ENCODE measurements at regions not wholly inside any gene's neighbourhood (a gene's known extent, or its start where the extent isn't known, plus 50 kb on each side); places are given as distances from the start of the nearest gene placed in this dataset.

- intact Hi-C loops (cut with DNase I), result no loop called here
- H3K4me3 ChIP-seq, result no peak overlapping the region
- H3K36me3 ChIP-seq, result no peaks in the 10 kb centered on the region
- DNase-seq, result no peak
- no peaks in the 10 kb centered on the region for H3K9me3 ChIP-seq
- no peaks in the 10 kb centered on the region for H3K4me1 ChIP-seq
- H3K27ac ChIP-seq, result no peak overlapping the region
- no peak overlapping the region for H3K9ac ChIP-seq (ENCODE audit: low read depth in 2 of 2, low read length in 2 of 2)
- H3K27me3 ChIP-seq, result no peaks in the 10 kb centered on the region
- no peak for TF ChIP-seq CTCF (IDR thresholded peaks at IDR 0.05)
Observed at GRCh38 chrX:128250621-128251020, 198.4 kb upstream of the ACTRT1 start.

GRCh38 chrX:128216364-128216763, 164.2 kb upstream of the ACTRT1 start:
- Histone ChIP-seq H3K4me1 (no peaks in the 10 kb centered on the region), H3K27me3 (no peaks in the 10 kb centered on the region), H3K4me3 (no peak overlapping the region), H3K27ac (no peak overlapping the region), H3K9me3 (no peaks in the 10 kb centered on the region), H3K9ac (ENCODE audit: low read depth in 2 of 2, low read length in 2 of 2) (no peak overlapping the region), H3K36me3 (no peaks in the 10 kb centered on the region)
- intact Hi-C loops (cut with DNase I), result no loop called here
- no peak for DNase-seq
- no peak for TF ChIP-seq CTCF (IDR thresholded peaks at IDR 0.05)

- Histone ChIP-seq H3K4me1 (no peaks in the 10 kb centered on the region), H3K27me3 (no peaks in the 10 kb centered on the region), H3K9ac (ENCODE audit: low read depth in 2 of 2, low read length in 2 of 2) (no peak overlapping the region), H3K36me3 (no peaks in the 10 kb centered on the region), H3K27ac (no peak overlapping the region), H3K9me3 (no peaks in the 10 kb centered on the region), H3K4me3 (no peak overlapping the region)
- intact Hi-C loops (cut with DNase I), result no loop called here
- no peak for TF ChIP-seq CTCF (IDR thresholded peaks at IDR 0.05)
- DNase-seq, result no peak
Observed at GRCh38 chrX:128165884-128166408, 113.7 kb upstream of the ACTRT1 start.

- DNase-seq, result no peak
- no peak for TF ChIP-seq CTCF (IDR thresholded peaks at IDR 0.05)
- H3K36me3 ChIP-seq, result no peaks in the 10 kb centered on the region
- intact Hi-C loops (cut with DNase I), result no loop called here
- no peaks in the 10 kb centered on the region for H3K27me3 ChIP-seq
- no peak overlapping the region for H3K9ac ChIP-seq (ENCODE audit: low read depth in 2 of 2, low read length in 2 of 2)
- no peak overlapping the region for H3K4me3 ChIP-seq
- H3K27ac ChIP-seq, result no peak overlapping the region
- no peaks in the 10 kb centered on the region for H3K9me3 ChIP-seq
- H3K4me1 ChIP-seq, result no peaks in the 10 kb centered on the region
Observed at GRCh38 chrX:128156204-128156603, 104.0 kb upstream of the ACTRT1 start.

GRCh38 chrX:128142745-128143144, 90.5 kb upstream of the ACTRT1 start:
- DNase-seq, result no peak
- no peak overlapping the region for H3K27ac ChIP-seq
- no peaks in the 10 kb centered on the region for H3K27me3 ChIP-seq
- no peak for TF ChIP-seq CTCF (IDR thresholded peaks at IDR 0.05)
- intact Hi-C loops (cut with DNase I), result no loop called here
- H3K4me3 ChIP-seq, result no peak overlapping the region
- H3K9ac ChIP-seq (ENCODE audit: low read depth in 2 of 2, low read length in 2 of 2), result no peak overlapping the region
- no peaks in the 10 kb centered on the region for H3K4me1 ChIP-seq
- no peaks in the 10 kb centered on the region for H3K36me3 ChIP-seq
- H3K9me3 ChIP-seq, result peaks cover 4% of the 10 kb centered on the region

All from colonic mucosa (tissue), 4 donors.